ENCODE measurements at regions not wholly inside any gene's neighbourhood (a gene's known extent, or its start where the extent isn't known, plus 50 kb on each side); places are given as distances from the start of the nearest gene placed in this dataset.

DNA sequence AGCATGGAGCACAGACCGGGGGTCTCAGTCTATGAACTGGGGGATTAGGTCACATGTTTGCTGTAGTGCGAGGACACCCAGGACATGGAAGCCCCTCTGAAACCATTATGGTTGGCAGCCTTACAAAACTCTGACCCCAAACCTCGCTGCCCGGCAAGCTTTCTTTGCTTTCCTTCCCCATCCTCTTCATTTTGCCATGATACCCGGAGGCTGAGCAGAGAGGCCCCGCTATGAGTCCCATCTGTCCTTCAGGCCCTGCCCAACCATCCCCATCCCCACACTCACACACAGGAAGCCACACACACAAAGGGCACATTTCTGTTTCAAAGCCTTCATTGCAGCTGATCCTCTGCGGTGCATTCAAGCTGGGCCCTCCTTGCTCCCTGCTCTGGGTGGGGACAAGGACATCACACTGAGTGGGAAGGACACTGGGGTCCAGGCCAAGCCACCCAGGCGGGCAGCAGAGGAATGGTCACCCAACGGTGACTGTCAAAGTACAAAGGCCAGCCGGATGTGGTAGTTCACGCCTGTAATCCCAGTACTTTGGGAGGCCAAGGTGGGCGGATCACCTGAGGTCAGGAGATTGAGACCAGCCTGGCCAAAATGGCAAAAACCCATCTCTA is 176.5 kb downstream of the CTTN start:
- Histone ChIP-seq H3K4me2 (ENCODE audit: insufficient read depth, low read length) (no peak overlapping the region), H3K36me3 (ENCODE audit: insufficient read depth, low read length) (no peaks in the 10 kb centered on the region), H3K27me3 (ENCODE audit: insufficient read depth, low read length) (no peaks in the 10 kb centered on the region), H3K4me3 (ENCODE audit: insufficient read depth, low read length) (no peak overlapping the region), H2AFZ (ENCODE audit: low read length) (no peak overlapping the region), H3K27ac (ENCODE audit: low read depth, low read length) (no peak overlapping the region), H3K9me3 (ENCODE audit: low read depth, low read length) (no peaks in the 10 kb centered on the region), H3K4me1 (ENCODE audit: insufficient read depth, low read length) (no peaks in the 10 kb centered on the region), H4K20me1 (ENCODE audit: insufficient read depth, low read length) (no peaks in the 10 kb centered on the region), H3K79me2 (ENCODE audit: insufficient read depth, low read length) (no peaks in the 10 kb centered on the region)
- peak; percentile 69 for DNase-seq (ENCODE audit: insufficient read length, low spot score, missing footprints)
- TF ChIP-seq, protein P1, sequence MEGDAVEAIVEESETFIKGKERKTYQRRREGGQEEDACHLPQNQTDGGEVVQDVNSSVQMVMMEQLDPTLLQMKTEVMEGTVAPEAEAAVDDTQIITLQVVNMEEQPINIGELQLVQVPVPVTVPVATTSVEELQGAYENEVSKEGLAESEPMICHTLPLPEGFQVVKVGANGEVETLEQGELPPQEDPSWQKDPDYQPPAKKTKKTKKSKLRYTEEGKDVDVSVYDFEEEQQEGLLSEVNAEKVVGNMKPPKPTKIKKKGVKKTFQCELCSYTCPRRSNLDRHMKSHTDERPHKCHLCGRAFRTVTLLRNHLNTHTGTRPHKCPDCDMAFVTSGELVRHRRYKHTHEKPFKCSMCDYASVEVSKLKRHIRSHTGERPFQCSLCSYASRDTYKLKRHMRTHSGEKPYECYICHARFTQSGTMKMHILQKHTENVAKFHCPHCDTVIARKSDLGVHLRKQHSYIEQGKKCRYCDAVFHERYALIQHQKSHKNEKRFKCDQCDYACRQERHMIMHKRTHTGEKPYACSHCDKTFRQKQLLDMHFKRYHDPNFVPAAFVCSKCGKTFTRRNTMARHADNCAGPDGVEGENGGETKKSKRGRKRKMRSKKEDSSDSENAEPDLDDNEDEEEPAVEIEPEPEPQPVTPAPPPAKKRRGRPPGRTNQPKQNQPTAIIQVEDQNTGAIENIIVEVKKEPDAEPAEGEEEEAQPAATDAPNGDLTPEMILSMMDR (IDR thresholded peaks at IDR 0.05; ENCODE audit: extremely low read depth, low read depth, low read length) = no peak

DNA sequence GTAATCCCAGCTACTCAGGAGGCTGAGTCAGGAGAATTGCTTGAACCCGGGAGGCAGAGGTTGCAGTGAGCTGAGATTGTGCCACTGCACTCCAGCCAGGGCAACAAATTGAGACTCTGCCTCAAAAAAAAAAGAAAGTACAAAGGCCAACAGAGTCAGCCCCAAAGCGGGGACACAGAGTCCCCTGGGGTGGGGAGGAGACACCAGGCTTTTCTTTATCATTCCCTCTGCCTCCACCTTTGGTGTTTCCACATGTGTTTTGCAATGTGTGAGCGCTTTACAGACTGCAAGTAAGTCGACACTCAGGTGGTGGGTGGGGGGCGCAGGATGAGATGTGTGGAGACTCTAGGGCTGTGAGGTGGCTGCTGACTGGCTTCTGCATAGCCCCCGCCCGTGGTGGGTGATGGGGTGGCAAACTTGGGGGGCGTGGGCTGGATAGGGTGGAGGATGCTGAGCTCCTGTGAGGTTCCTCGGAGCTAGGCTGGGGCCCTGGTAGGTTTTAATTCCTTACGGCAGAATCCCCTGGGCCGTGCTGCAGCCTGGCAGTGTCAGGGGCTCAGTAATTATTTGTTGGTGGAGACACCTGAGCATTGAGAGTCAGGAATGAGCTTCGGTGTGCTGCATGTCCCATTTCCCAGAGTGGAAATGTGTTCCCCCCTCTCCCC is 177.2 kb downstream of the CTTN start:
- no peaks in the 10 kb centered on the region for H3K79me2 ChIP-seq (ENCODE audit: insufficient read depth, low read length)

DNA sequence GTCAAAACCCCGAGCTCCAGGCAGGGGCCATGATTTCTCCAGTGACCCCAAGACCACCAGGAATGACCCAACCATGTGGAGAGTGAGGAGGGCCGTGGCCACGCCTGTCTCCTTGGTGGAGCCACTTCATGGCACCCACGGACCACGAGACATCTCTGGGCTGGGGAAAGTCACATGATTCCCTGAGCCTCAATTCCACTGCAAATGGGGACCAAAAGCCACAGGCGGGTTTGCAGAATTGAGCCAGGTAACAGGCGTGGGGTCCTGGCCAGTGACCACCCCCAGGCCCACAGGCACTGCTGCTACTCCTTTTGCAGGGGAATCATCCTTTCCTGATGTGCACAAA is 178.9 kb downstream of the CTTN start:
- Histone ChIP-seq H4K20me1 (ENCODE audit: insufficient read depth, low read length) (no peaks in the 10 kb centered on the region), H2AFZ (ENCODE audit: low read length) (no peak overlapping the region), H3K4me3 (ENCODE audit: insufficient read depth, low read length) (no peak overlapping the region), H3K4me2 (ENCODE audit: insufficient read depth, low read length) (no peak overlapping the region), H3K36me3 (ENCODE audit: insufficient read depth, low read length) (no peaks in the 10 kb centered on the region), H3K9me3 (ENCODE audit: low read depth, low read length) (no peaks in the 10 kb centered on the region), H3K27me3 (ENCODE audit: insufficient read depth, low read length) (no peaks in the 10 kb centered on the region), H3K79me2 (ENCODE audit: insufficient read depth, low read length) (no peaks in the 10 kb centered on the region), H3K27ac (ENCODE audit: low read depth, low read length) (no peak overlapping the region), H3K4me1 (ENCODE audit: insufficient read depth, low read length) (no peaks in the 10 kb centered on the region)
- DNase-seq (ENCODE audit: insufficient read length, low spot score, missing footprints) = peak; percentile 50
- TF ChIP-seq, protein P1 (IDR thresholded peaks at IDR 0.05; ENCODE audit: extremely low read depth, low read depth, low read length) = no peak

More for the DNA sequence above, 177.2 kb downstream of the CTTN start:
- TF ChIP-seq, protein P1 (IDR thresholded peaks at IDR 0.05; ENCODE audit: extremely low read depth, low read depth, low read length) = no peak
- Histone ChIP-seq H3K4me1 (ENCODE audit: insufficient read depth, low read length) (no peaks in the 10 kb centered on the region), H3K27ac (ENCODE audit: low read depth, low read length) (no peak overlapping the region), H2AFZ (ENCODE audit: low read length) (no peak overlapping the region), H3K9me3 (ENCODE audit: low read depth, low read length) (no peaks in the 10 kb centered on the region), H4K20me1 (ENCODE audit: insufficient read depth, low read length) (no peaks in the 10 kb centered on the region), H3K4me3 (ENCODE audit: insufficient read depth, low read length) (no peak overlapping the region), H3K36me3 (ENCODE audit: insufficient read depth, low read length) (no peaks in the 10 kb centered on the region), H3K27me3 (ENCODE audit: insufficient read depth, low read length) (no peaks in the 10 kb centered on the region), H3K4me2 (ENCODE audit: insufficient read depth, low read length) (no peak overlapping the region)
- DNase-seq (ENCODE audit: insufficient read length, low spot score, missing footprints) = no peak

DNA sequence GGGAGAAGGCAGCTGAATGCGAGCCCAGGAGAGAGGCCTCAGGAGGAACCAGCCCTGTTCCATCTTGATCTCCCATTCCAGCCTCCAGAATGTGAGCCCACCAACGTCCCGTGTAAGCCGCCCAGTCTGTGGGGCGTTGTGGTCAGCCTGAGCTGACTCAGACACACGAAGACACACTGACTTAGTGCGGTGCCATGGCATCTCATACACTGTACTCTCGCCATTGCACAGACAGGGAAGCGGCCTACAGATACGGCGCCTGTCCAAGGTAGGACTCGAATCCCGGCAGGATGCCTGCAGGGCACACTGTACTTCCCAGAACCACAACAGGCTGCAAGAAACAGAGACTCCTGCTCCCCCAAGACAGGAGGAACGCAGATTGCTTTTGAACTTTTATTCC is 179.6 kb downstream of the CTTN start:
- TF ChIP-seq, protein P1 (IDR thresholded peaks at IDR 0.05; ENCODE audit: extremely low read depth, low read depth, low read length) = no peak
- no peaks in the 10 kb centered on the region for H4K20me1 ChIP-seq (ENCODE audit: insufficient read depth, low read length)
- no peak overlapping the region for H2AFZ ChIP-seq (ENCODE audit: low read length)
- H3K27me3 ChIP-seq (ENCODE audit: insufficient read depth, low read length) = no peaks in the 10 kb centered on the region
- no peak overlapping the region for H3K27ac ChIP-seq (ENCODE audit: low read depth, low read length)
- no peaks in the 10 kb centered on the region for H3K36me3 ChIP-seq (ENCODE audit: insufficient read depth, low read length)
- H3K4me2 ChIP-seq (ENCODE audit: insufficient read depth, low read length) = no peak overlapping the region
- no peaks in the 10 kb centered on the region for H3K9me3 ChIP-seq (ENCODE audit: low read depth, low read length)
- no peaks in the 10 kb centered on the region for H3K79me2 ChIP-seq (ENCODE audit: insufficient read depth, low read length)
- peak; percentile 69 for DNase-seq (ENCODE audit: insufficient read length, low spot score, missing footprints)
- H3K4me3 ChIP-seq (ENCODE audit: insufficient read depth, low read length) = no peak overlapping the region
- no peaks in the 10 kb centered on the region for H3K4me1 ChIP-seq (ENCODE audit: insufficient read depth, low read length)

Measured in osteoblast (primary cell).